NCI-H2171 (cell line): ENCODE measurements at regions not wholly inside any gene's neighbourhood (a gene's known extent, or its start where the extent isn't known, plus 50 kb on each side); places are given as distances from the start of the nearest gene placed in this dataset.

Experiments
- DNase-seq: peaks from one replicate; lab custom pipeline; 2025; lab: John Stamatoyannopoulos, UW

DNA sequence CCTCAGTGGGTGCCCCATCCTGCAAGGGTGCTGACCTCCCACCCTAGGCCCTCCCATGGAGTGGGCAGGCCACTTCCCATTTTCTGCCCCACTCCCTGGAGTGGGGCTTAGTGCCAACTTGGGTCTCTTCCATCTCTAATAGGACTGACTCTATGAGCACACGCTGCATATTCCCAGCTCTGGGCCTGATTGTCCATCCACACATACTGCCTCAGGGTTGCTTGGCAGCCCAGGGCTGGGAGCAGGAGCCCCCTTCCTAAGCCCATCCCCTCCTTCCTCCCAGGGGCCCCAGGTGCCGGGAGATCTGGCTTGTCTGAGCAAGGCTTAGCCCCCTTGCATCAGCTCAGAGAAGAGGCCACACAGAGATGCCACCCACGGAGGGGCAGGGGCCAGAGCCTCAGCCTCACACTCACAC is 55.1 kb downstream of the PJA1 start:
- no peak for DNase-seq

DNA sequence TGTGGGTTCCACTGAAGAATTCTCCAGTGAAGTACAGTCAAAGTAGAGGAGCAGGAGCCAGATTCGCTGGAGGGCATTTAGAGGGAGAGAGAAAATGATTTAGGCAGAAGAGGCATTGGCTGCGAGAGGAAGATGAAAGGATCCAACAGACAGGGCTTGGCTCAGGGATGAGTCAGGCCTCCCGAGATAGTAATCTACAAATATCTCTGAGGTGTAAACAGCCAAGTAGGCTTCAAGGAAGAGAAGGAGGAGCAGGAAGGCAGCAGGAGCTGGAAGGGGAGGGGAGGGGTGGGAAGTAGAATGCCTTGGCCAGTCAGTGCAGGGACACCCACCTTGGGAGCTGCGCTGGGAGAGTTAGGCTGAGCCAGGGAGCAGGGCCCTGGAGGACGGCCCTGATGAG is 55.5 kb downstream of the PJA1 start:
- no peak for DNase-seq

DNA sequence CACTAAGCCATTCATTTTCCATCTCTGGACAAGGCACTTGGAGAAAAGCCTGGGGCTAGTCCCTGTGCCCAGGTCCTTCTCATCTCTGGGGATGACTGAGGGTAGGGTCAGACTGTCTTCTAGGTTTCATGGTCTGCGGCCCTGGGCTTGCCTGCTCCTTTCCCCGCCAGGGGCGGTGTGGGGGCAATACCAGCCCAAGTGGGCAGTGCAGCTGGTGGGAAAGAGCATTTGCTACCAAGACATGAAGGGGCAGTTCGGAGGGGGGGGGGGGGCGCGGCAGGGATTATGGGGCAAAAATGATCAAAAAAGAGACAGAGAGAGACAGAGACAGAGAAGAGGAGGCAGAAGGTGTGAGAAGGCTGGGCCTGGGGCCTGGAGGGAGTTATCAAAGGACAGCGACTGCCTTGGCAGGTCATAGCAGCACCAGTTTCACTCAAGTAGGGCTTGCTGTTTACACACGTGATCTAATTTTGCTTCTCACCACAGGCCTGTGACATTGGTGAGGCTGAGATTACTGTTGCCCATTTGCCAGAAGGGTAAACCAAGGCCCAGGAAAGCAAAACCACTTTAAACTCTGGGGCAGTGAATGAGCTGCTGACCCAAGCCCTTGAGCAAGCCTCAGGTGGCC is 56.1 kb downstream of the PJA1 start:
- DNase-seq: no peak

DNA sequence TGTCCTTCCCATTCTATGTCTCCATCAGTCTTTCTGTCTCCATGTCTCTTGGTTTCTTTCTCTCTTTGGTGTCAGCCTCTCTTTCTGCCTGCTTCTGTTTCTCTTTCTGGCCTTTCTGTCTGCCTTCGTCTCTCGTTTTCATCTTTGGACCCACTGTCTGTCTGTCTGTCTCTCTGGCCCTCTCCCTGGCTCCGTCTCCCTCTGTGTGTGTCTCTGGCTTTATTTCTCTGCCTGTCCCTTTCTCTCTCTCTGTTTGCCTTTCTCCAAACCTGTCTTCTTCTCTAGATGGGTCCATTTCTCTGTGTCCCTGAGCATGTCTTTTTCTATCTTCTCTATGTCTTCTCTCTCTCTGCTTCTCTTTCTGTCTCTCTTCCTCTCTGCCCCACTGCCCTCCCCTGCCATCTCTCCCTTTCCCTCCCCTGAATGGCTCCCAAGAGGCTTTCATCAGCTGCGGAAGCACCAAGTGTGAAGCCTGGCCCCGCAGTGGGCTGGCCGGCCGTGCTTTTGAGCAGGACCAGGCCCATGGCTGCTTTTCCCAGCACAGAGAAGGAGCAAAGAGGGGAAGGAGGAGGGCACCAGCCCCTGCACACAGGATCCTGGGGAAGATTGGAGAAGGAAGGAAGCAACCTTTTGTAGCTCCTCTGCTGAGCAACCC is 57.4 kb downstream of the PJA1 start:
- DNase-seq: no peak

DNA sequence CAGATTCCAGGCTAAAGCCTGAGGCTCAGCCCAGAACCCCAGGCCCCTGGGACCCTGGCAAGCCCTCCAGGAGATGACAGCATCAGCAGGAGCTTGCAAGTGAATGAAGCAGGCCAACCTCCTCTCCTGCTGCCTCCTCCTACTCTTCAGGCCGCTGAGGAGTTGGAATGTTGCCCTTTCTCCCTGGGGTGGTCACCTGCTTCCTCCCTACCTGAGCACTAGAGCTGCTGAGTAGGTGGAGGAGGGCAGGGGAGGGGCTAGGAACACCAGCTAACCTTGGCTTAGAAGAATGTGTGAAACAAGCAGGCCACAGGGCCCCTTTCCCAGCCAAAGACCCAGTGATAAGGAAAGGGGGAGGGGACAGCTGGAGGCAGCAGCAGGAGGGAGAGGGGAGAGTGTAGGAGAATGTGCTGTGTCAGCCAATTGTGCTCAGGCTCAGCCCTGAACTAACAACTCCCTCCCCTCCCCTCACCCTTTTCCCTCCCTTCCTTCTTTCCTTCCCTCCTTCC is 58.0 kb downstream of the PJA1 start:
- DNase-seq: no peak

DNA sequence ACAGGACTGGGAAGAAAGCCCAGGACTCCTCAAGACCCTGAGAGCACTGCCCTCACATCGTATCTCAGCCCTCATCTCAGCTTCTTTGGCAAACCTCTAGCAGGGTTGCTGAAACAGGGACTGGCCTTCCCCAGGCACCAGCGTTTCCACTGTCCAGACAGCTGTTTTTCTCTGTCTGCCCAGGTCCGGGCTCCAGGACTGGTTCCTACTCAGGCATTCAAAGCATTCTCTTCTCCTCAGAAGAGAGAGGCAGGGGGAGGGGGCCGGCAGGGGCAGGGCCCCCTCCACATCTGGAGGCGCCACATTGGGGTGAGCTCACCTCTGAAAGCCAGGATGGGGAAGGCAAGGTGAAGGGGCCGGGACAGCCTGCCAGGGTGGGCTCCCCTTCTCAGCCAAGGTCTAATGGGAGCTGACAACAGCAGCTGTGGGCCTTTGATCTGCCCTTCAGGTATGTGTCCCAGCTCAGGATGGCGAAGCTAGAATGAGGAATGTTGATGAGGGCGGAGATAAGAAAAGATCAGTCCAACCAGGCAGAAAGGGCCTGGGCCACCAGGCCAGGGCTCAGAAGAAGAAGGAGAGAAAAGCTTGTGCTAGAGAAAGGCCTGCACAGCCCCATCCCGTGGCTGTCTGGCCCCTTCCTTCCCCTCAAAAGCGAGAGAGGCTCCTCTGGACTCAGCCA is 60.4 kb downstream of the PJA1 start:
- DNase-seq: no peak

DNA sequence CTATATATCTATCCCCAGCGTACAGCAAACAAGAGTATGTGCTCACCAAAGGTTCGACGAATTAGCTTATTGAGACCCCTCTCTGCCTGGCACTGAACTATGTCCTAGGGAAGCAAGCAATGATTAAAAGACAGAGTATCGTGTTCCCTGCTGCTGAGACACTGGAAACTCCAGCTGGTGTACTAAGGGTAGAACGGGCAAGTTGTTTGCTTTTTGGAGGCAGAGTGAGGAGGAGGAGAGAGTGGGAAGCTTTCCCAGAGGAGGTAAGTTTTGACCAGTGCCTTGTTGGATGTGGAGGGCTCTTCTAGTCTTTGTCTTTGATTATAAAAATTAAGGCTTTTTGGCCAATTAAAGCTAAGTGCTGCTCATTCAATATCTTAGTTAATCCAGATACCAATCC is 61.7 kb downstream of the PJA1 start:
- DNase-seq: no peak

DNA sequence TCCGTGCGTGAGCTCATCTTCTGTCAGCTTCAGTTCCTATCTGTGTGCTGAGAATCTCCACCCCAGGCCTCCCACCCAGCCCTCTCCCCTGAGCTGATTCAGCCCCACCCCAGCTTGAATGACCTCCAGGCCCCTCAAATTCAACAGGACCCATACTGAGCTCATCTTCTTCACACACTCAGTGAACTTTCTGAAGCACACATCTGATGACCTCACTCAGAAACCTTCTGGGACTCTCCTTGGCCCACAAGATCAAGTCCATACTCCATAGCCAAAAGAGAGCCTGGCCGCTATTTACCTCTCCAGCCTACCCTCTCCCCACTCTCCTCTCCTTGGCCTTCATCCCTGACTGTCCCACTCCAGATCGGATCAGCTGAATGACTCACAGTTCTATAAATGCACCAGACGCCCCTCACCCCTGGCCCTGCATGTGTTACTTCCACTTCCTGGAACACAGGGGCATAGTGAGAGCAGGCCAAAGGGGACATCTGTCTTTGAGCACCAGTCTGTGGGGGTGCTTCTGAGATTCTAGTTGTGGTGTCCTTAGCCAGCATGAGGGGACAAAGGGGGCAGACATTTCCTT is 62.5 kb downstream of the PJA1 start:
- no peak for DNase-seq

DNA sequence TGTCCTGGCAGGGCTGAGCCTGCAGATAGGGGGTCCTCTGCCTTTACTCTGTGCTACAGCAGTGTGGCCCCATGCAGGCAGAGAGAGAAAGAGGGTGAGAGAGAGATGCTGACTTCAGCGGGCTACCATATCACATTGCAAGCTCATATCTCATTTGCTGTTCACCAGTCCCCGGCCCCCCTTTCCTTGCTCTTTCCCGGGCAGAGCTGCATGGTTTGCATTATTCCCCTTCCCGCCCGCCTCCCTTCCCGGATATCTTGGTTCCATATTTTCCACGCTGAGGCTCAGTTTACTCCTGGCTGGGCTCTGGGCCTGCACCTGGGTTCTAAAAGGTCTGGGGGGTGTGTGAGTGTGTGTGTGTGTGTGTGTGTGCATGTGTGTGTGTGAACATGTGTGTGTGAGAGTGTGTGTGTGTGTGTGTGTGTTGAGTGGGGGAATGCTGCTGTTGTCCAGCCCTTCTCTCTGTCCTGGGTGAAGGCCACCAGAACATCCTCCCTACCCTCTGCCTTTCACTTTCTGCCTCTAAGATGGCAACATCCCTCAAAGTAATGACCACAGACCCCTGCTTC is 63.5 kb downstream of the PJA1 start:
- no peak for DNase-seq

DNA sequence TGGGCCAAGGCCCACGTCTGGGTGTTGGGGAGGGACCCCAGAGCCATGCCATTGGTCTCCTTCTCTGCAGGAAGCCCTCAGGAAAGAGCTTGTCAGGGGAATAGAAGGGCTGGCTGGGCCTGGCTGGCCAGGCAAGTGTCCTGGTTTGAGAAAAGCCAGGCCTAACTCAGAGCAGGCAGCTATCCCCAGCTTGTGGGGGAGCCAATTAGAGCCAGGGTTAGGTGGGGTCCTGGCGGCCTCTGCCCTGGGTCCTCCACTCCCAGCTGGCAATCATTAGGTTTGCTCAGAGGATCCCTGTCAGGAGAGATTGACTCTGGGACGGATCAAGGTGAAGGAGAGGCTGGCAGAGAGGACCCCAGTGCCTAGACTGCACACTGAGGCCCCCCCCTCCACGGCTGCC is 64.8 kb downstream of the PJA1 start:
- DNase-seq: no peak

DNA sequence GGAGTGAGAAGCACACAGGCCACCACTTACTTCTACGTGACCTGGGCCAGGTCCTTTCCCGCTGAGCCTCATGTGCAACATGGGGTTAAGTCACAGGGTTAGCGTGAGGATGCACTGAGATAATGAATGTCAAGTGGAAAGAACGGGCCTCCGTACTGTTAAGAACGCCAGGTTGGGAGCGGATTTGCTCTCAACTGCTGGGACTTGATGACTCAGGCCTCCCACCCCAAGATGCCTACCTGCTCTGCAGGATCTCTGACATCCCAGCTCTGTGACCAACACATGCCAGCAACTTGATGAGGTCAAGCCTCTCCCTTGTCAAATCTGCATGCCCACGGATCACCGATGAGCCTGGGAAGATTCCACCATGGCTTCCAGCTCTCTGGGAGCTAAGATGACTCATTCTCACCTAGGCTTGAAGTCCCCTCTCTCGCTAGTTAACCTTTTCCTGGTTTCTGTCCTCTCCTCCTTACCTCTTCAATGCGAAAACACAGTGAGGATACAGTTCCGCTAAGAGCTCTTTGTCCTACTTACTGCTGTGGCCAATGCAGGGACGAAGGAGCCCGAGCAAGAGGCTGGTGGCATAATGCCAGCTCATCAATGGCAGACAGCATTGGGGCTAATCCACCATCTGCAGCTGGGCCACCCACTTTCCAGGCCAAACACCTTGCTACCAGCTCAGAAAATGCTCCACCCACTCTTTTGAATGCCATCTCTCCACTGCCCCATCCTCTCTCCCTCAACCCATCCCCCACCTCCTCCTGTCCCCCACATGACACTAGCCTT is 67.6 kb downstream of the PJA1 start:
- DNase-seq: no peak

DNA sequence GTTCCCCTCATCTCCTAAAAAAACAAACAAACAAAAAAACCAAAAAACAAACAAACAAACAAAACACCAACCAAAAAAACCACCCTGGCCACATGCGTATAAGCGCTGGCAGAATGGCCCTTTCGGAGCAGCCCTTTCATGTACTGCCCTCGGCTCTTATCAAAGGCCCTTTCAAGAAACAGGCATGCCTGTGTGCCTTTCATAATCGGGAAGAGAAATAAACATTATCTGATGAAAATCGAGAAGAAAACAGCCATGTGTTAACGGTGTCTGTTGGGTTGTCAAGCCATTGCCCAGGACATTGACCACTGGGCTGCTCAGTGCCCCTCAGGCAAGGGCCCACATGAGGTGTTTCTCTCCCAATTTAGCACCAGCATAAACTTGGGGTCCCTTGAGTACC is 68.3 kb downstream of the PJA1 start:
- DNase-seq: no peak

DNA sequence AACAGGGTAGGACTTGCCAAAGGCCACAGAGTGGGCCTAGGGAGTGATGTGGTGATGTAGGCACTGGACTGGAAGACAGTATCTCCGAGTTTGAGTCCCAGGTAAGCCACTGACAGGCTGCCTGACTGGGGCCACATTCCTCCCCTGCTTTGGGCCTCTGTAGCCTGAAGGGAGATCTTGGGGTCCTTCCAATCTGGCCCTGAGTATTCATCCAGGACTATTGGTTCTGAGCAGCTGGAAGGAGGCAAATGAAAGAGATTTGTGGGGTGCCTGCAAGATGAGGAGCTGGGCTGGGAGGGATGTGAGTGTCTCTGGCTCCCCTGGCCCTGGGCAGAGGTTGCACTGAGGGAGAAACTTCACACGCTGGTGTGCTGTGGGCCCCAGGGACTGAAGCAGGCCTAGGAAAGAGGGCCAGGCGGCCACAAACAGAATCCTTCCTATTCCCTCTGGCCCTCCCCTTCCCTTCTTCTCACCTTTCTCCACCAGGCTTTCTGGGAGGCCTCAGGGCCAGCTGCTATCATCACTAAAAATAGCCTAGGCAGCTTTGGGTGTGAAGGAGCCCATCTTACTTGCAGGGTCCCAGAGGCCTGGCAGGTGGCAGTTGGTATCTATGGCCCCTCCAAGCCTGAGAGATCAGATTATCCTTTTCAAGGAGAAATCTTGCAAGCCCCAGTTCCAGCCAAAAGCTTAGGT is 70.1 kb downstream of the PJA1 start:
- peak; percentile 37 for DNase-seq

DNA sequence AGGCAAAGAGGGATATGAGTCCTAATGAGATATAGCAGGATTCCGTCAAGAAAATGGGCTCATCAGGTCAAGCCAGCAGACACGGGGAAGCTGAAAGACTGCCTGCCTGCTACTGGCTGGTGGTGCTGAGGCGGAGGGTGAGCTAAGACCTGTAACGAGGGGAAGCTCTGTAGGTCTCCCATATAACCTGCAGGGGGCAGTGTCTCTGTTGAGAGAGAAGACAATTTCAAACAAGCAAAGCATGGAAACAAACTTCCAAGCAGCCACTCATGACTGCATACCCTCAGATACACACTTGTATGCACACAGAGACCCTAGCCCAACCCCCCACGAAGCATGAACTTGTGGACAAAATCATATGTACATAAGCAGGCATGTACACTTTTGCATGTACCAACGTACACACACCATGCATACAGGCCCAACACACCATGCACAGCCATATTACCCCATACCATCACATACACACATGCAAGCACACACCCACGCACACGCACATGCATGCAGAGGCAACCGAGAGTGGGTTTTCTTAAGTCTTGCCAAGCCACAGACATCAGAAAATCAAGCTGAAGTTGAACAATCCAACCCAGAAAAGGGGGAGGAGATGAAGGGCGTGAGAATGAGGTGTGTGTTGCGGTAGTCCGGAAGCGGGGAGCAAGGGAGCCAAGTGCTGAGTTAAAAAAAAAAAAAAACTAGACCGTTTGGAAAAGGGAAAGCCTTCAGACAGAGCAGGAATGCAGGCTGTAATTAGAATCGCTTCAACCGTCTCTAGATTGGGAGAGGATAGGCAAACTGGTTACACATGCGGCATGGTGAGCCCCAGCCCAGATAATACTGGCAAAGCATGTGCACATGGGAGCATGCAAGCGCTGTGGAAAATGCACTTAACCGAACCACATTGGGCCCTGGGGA is 71.0 kb downstream of the PJA1 start:
- DNase-seq: no peak

DNA sequence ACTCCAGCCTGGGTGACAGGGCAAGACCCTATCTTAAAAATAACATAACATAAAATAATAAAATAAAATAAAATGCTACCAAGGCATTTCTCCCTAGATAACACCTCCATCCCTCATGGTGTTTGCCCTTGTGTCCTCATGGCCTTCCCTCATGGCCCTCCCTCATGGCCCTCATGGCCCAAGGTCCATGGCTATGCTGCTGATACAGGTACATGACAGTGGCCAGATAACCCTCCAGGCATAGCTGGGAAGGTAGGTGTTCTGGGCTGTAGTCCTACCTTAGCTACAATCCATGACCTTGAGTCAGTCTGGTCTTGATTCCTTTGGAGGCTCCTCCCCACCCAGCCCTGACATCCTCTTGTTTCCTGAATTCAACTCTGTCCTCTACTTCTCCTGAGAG is 75.2 kb downstream of the PJA1 start:
- DNase-seq: no peak

DNA sequence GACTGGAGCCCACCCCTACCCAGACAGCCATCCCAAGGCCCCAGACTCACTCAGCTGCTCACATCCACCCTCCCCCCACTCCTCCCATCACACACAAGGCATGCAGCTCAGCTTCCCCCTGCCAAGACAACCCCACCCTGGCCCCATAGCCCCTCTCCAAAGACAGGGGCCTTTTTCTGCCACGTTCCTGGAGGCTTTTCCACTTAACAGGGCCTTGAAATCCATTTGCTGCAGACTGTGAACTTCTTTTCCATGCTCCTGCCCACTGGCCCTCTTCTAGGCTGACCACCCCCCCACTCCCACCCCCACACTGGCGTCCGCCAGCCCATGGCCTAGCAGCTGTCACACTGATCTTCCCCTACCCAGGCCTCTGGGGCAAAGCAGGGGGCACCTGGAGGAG is 76.0 kb downstream of the PJA1 start:
- DNase-seq: no peak

DNA sequence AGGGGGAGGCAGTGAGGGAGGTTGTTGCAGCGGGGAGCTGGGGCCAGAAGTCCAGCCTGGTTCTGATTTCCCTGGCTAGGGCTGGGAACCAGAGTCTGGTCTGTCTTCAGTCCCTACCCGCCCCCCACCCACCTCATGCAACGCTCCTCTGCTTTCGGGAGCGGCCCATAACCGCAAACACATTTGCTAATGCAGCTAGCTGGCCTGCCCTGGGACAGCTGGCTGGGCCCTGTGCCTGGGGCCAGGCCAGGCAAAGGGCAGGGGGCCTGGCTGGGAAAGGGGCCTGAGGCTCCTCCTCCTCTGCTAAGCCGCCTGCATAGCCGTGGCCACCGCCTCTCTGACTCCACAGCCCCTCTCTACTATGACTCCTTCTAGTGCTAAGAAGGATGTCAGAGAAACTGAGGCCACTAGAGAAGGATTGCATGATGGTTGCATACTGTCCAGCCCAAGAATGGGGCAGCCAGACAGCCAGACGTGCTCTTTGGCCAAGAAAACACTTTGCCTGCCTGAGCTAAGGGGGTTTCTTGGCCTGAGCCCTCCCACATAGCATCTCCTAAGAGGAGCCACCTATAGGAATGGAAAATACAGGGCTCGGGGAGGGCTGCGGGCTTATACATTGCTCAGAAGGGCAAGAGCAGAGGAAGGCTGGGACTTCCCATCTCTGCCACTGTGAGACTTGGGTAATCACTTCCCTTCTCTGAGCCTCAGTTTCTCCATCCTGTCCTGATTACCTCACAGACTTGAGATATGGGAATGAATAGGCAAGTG is 76.9 kb downstream of the PJA1 start:
- DNase-seq: no peak

DNA sequence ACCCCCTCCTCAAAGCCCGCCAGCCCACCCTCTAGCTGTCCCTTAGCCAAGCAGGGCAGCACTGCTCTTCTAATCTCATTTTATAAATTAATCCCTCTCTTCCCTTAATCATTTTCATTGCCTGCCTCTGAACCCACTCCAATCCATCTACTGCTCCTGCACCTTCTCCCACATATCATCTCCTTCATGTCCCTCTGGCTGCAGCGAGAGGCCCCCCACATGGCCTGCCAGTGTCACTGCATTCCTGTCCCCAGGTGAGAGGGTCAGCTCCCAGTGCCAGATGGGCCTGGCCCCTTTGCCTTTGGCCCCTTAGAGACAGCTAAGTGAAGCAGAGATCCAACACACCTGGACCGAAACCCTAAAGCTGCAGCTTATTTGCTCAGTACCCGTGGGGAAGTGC is 79.4 kb downstream of the PJA1 start:
- DNase-seq: no peak

DNA sequence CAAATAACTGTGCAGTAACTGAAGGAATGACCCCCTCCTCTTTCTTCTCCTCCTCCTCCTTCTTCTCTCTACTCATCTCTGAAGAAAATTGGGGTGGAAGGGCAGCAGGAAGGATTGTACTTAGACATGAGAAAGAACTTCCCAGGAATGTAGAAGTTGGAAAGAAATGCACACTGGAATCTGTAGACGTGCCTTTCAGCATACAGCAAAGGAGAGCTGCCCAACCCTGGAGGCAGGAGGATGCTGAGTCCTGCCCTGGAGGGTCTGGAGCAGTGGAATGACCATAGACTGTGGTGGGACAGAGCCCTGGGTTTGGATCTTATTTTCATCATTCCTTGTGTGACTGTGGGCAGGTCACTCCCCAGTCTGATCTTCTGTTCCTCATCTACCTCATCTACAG is 80.1 kb downstream of the PJA1 start:
- DNase-seq: no peak
